Daoy (cell line): ENCODE measurements at regions not wholly inside any gene's neighbourhood (a gene's known extent, or its start where the extent isn't known, plus 50 kb on each side); places are given as distances from the start of the nearest gene placed in this dataset.

Experiments
- DNase-seq: peaks from one replicate; pipeline ENCODE4 v3.0.0-alpha.2; 2015; ENCODE audit warnings: low read depth

- peak; percentile 33 for DNase-seq
Observed at GRCh38 chr4:114364857-114365256, 233.8 kb upstream of the UGT8 start.

DNA sequence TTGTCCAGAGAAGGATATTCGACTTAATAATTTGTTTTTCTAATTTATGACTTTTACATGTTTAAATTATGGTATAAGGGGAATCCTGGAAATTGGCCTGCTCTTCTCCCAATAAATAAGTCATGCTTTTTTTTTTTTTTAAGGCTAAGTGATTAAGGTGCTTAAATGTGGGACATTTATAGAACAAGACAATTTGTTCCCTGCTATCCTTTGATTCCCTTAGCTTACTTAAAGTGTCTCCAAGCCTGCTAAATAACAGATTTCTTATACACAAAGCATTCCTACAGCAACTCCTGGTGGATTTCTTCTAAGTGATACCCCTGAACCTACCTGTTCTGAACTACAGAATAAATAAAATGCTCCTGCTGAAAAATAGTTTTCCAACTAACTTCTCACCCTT lies 233.0 kb upstream of the UGT8 start:
- DNase-seq: no peak

GRCh38 chr4:114366368-114366767 lies 232.2 kb upstream of the UGT8 start:
- no peak for DNase-seq

- DNase-seq: no peak
Observed at GRCh38 chr4:114368751-114369150, 229.9 kb upstream of the UGT8 start.

- DNase-seq: no peak
Observed at GRCh38 chr4:114373508-114373907, 225.1 kb upstream of the UGT8 start.

- no peak for DNase-seq
Observed at GRCh38 chr4:114378305-114378903, 220.2 kb upstream of the UGT8 start.

DNA sequence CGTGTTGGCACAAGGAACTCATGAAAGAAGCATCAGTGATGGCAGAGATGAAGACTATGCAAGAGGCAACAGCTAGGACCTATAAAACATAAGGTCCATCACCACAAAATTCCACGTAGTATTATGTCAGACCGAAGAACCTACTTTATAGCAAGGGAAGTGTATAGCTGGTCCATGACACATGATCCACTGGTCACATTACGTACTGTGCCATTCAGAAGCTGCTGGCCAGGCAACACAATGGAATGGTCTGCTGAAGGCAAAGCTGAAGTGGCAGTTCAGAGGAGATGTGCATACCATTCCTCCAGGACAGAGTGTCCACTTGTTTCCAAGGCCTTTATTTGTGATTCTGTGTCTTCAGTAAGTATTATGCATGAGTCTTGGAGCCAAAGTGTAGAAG lies 215.5 kb upstream of the UGT8 start:
- DNase-seq: no peak

DNA sequence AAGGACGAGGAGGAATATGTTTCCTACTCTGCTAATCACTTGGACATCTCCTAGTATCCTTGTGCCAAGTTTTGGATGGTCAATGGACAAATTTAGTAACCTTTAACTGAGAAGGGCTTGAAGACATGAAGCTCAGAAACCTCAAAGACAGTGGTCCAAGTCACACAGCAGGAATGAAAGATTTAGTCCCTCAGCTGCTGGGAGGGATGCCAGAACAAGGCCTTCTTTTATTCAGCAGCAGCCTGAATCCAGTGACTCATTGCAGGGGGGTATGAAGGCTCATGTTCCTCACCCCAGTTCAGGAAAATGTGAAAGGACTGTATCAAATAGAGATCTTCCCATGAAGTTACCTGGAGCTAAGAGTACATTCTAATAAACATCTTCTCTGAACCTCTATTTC lies 214.9 kb upstream of the UGT8 start:
- DNase-seq: peak; percentile 52

GRCh38 chr4:114384629-114385028 lies 214.0 kb upstream of the UGT8 start:
- peak; percentile 15 for DNase-seq

GRCh38 chr4:114385195-114385985 lies 213.2 kb upstream of the UGT8 start:
- no peak for DNase-seq

DNA sequence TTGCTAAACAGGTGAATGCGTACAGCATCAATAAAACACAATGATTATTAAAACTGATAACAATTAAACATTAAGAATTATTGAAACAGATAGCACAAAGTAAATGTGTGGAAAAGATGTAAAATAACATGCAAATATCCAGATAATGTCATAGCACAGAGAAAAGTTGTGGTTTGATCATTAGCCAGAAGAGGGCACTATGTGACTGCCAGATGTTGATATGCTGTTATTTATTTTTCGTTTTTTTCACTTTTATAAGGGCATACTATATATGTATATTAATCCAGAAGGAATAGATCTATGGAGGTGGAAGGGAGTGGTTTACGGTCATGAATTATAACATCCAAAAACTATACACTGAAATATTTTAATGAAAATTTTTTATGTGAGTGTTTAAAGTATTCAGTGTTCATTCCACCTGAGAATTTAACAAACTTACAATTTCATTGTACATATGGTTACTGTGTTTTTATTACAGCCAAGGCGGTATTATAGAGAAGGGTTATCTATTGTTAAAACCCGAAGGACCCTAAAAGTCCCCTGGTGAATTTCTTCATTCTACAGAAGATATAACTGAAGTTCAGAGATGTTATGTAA lies 211.9 kb upstream of the UGT8 start:
- DNase-seq: peak; percentile 9

DNA sequence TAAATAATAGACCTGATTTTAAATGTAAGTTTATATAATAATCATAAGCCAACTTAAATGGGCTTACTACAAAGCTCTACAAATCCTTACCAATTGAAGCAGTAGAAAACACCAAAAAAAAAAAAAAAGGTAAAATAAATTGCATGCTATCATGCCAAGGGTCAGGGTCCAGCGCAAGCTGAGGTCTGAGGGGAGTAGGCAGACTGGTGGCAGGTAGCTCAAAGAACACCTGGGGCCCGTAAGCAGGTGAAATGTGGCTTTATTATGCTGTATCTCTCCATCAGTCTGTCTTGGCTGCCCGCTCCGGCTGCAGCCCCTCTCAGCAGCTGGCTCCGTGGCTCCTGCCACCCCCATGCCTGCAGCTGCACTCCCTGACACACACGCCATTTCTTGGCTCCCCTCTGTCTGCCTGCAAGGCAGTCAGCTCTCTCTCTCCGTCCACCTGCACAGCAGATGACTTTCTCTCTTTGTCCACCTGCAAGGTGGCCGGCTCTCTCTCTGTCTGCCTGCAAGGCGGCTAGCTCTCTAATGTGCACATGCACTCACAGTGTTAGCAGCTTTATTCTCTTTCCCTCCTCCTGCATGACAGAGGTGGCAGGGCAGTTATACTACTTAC lies 209.4 kb upstream of the UGT8 start:
- DNase-seq: no peak

DNA sequence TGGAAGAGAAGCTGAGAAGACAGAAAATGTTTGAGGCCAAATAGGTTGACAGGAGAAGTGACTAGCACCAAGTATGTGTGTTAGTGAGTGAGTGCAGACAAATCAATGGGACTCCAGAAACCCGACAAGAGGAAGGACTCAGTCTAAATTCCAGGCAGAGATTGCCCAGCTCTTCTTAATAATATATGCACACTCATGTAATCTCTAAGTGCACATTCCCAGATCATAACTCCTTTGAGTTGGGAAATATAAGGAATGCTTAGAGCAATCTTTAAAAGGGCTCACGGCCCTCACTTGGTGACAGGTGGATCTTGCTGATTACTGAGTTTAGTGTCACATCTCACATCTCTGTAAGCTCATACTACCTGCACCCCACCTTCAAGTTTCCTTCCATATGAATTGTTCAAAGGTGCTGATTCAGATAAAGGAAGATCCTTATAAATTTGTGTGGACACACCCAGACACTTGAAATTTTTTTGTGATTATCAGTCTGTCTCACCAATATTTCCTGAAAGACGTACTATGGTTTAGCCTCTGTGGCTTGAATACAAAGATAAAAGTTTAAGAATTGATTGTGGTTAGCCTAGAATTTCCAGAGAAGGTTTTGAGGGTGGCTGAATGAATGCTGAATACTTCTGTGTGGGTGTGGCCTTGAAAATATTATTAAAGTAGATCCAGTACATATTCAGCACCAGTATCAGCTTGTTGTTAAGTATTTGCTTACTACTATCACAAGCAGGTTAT lies 205.1 kb upstream of the UGT8 start:
- DNase-seq: no peak

DNA sequence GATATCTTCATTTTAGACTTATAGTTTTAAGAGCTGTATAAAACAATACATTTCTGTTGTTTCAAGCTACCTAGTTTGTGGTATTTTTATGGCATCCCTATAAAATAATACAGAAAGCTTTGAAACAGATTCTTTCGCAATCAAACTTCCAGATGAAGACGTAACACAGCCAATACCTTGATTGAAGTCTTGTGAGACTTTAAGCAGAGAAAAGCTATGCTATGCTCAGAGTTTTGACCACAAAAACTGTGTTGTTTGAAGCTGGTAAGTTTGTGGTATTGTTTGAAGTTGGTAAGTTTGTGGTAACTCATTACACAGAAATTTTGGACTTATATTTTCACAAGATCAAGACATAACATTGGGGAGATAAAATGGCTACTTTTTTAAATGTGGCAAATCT lies 201.8 kb upstream of the UGT8 start:
- DNase-seq: no peak

DNA sequence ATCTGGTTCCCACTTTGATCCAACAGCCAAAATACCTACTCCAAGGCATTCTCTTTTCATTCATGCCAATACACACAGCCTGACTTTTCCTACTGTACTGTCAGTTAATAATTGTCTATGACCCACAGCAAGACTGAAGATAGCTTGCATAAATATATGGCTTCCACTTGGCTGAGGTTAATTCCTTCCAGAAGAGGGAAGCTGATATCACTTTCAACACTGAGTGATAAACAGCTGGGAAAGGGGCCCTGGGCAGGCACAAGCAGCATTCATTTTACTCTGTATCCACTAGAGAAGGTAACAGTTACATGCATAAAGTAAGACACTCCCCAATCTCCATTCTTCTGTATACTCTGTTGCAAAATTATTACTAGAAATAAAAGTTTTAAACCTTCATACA lies 200.2 kb upstream of the UGT8 start:
- DNase-seq: no peak

DNA sequence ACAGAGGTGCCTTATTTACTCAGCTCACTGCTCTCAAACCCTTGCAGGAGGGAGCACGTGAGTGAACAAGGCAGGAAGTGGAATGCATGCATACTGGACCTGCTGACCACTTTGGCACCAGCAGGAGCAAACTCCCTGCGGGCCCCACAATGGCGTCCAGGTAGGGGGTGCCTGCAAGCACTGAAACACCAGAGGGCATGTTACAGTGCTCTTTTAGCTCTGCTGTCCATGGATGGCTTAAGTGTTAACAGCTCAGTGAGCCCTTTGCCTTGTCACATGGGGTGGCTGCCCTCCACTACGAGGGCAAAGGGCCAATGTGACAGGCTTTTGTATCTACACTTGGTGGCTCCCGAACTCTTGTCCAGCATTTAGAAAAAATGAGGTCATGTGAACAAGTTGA lies 199.5 kb upstream of the UGT8 start:
- no peak for DNase-seq

- peak; percentile 16 for DNase-seq
Observed at GRCh38 chr4:114400531-114400930, 198.1 kb upstream of the UGT8 start.

DNA sequence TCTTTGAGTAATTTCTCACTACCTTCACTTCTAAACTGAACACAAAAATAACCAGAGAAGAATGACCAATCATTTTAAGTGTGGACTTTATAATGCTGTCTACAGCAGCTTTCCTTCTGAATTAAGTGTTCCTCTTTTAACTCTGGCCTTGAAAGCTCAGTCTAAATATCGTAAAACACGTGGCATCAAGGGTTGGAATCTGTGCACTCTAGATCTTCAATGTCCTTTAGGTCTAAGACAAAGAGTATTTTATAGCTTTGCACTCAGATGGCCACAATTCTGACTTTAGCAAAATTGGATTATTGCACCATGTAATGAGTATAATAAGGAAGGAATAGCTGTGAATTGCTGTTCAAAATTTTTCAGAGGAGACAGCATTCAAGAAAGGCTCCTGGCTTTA lies 197.1 kb upstream of the UGT8 start:
- no peak for DNase-seq

DNA sequence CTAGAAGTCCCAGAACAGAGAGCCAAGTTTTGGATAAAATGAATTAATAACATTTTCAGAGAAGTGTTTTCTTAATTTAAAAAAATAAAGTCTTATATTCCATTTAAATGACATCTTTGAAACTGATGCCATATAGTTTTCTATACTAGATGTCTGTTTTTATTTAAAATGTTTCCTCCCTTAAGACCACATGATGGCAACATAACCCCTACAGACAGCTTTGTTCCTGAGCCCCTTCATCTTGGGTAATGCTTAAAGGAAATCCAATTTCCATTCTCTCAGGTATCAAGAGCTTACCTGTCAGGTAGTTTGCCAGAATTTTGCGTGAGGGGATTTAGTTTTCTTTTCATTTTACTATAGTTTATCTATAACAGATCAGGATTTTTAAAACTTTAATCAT lies 181.4 kb upstream of the UGT8 start:
- no peak for DNase-seq

DNA sequence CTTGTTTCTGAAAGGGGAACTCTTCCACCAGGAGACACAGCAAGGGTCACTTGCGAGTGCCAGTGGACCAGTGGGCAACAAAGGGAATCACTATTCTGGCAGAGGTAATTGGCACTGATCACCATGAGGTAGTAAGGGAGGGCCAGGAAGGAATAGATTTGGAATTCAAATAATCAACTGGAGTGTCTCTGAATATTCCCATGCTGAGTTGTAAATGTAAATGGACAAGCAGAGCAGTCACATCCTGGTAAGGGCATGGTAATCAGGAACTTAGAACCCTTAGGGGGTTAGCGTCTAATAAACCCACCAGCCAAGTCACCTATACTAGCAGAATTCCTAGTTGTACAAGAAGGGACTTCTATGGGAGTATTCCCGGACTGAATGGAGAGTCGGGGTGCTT lies 178.5 kb upstream of the UGT8 start:
- no peak for DNase-seq

DNA sequence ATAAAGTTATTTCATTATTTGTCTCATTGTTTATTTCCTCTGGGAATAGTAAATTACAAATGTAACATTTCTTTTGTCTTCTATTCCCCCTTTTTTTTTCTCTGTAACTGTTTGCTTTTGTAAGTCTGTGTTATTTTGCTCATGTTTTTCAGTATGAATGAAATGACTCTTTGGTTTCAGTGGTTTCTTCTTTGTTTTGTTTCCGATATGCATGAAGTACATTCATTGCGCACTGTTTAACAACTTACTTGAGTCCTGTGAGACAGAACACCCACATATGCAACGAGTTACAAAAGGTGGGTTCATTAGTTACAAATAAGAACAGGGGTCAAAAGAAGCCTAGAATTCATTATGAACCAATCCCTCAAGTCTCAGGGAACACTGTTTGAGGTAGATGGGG lies 175.0 kb upstream of the UGT8 start:
- no peak for DNase-seq

DNA sequence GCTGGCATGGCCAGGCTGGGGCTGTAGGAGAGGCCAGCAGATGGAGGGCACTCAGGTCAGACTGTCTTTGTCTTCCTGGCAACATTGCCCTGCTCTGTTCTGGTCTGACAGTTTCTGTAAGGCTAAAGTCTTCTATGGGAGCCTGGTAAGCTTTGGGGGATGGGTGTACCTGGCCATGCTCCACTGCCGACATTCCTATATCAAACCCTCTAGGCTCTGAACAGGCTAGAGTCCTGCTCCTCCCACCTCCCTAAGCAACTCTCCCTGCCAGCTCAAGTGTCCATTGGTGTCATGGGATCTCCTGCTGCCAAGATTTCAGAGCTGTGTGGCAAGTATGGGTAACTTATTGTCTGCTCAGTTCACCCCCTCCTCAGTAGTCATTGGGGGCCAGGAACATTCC lies 163.5 kb upstream of the UGT8 start:
- DNase-seq: no peak
